ENCODE measurements at regions not wholly inside any gene's neighbourhood (a gene's known extent, or its start where the extent isn't known, plus 50 kb on each side); places are given as distances from the start of the nearest gene placed in this dataset.

GRCh38 chr11:104246590-104246989, 82.6 kb upstream of the PDGFD start:
- ATAC-seq (no peak), DNase-seq (no peak)
- Histone ChIP-seq H3K9me3 (no peaks in the 10 kb centered on the region), H3K27me3 (no peaks in the 10 kb centered on the region), H3K4me1 (no peaks in the 10 kb centered on the region), H3K36me3 (no peaks in the 10 kb centered on the region), H3K27ac (no peak overlapping the region), H3K4me3 (no peak overlapping the region)
- intact Hi-C loops (cut with DNase I), result no loop called here
- WGBS, 4 donors, result 60 to 70% (median 68%) methylated on average over 3 of the region's 3 CpGs
- TF ChIP-seq, protein P1, sequence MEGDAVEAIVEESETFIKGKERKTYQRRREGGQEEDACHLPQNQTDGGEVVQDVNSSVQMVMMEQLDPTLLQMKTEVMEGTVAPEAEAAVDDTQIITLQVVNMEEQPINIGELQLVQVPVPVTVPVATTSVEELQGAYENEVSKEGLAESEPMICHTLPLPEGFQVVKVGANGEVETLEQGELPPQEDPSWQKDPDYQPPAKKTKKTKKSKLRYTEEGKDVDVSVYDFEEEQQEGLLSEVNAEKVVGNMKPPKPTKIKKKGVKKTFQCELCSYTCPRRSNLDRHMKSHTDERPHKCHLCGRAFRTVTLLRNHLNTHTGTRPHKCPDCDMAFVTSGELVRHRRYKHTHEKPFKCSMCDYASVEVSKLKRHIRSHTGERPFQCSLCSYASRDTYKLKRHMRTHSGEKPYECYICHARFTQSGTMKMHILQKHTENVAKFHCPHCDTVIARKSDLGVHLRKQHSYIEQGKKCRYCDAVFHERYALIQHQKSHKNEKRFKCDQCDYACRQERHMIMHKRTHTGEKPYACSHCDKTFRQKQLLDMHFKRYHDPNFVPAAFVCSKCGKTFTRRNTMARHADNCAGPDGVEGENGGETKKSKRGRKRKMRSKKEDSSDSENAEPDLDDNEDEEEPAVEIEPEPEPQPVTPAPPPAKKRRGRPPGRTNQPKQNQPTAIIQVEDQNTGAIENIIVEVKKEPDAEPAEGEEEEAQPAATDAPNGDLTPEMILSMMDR (IDR thresholded peaks at IDR 0.05), result no peak

DNA sequence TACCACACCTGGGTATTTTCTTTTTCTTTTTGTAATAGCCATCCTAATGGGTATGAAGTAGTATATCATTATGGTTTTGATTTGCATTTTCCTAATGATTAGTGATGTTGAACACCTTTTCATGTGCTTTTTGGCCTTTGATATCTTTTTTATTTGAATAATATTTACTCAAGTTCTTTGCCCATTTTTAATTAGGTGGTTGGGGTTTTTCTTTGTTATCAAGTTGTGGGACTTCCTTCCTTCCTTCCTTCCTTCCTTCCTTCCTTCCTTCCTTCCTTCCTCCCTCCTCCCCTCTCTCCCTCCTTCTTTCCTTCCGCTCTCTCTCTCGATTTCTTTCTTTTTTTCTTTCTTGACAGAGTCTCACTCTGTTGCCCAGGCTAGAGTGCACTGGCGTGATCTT, 75.0 kb upstream of the PDGFD start:
- intact Hi-C loops (cut with DNase I), result no loop called here
- ATAC-seq (no peak), DNase-seq (no peak)
- no peaks in the 10 kb centered on the region for H3K27me3 ChIP-seq
- H3K9me3 ChIP-seq, result no peaks in the 10 kb centered on the region
- H3K4me3 ChIP-seq, result no peak overlapping the region
- H3K27ac ChIP-seq, result no peak overlapping the region
- TF ChIP-seq POLR2A (IDR thresholded peaks at IDR 0.05), result no peak
- TF ChIP-seq, protein P1 (IDR thresholded peaks at IDR 0.05), result no peak
- no peaks in the 10 kb centered on the region for H3K4me1 ChIP-seq
- 87 to 93% (median 91%) methylated on average over 3 of the region's 3 CpGs for WGBS, 4 donors
- H3K36me3 ChIP-seq, result no peaks in the 10 kb centered on the region

GRCh38 chr11:104225047-104225446, 61.1 kb upstream of the PDGFD start:
- no peak for DNase-seq
- no peak for TF ChIP-seq POLR2A (IDR thresholded peaks at IDR 0.05)
- TF ChIP-seq, protein P1 (IDR thresholded peaks at IDR 0.05), result no peak
- H3K27ac ChIP-seq, result no peak overlapping the region
- no peaks in the 10 kb centered on the region for H3K9me3 ChIP-seq
- no peak for ATAC-seq
- intact Hi-C loops (cut with DNase I), result no loop called here
- WGBS, 4 donors, result 82 to 91% (median 89%) methylated on average over 2 of the region's 2 CpGs
- no peak overlapping the region for H3K4me3 ChIP-seq
- H3K36me3 ChIP-seq, result no peaks in the 10 kb centered on the region
- H3K4me1 ChIP-seq, result no peaks in the 10 kb centered on the region
- H3K27me3 ChIP-seq, result no peaks in the 10 kb centered on the region

DNA sequence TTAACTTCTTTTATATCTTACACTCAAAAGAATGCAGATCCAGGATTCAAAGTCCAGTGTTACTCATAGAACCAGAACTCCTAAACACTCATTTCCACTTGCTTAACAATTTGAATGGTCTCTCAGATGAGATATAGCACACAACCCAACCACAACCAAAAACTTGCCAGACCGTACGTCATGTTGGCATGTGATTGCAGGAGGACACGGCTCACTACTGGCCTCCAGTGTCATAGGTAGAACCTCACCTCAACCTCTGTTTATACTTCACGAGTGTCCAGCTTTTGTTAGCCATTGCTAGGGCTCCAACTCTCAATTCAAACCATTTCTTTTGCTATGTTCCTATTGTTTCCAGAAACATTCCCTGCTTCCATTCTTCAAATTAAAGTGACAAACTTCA, 58.5 kb upstream of the PDGFD start:
- no peak for ATAC-seq
- H3K36me3 ChIP-seq, result no peaks in the 10 kb centered on the region
- intact Hi-C loops (cut with DNase I), result no loop called here
- TF ChIP-seq, protein P1 (IDR thresholded peaks at IDR 0.05), result no peak
- no peak for TF ChIP-seq POLR2A (IDR thresholded peaks at IDR 0.05)
- 79 to 85% (median 81%) methylated on average over 4 of the region's 4 CpGs for WGBS, 4 donors
- H3K9me3 ChIP-seq, result no peaks in the 10 kb centered on the region
- H3K27ac ChIP-seq, result no peak overlapping the region
- DNase-seq, result no peak
- H3K4me3 ChIP-seq, result no peak overlapping the region
- no peaks in the 10 kb centered on the region for H3K27me3 ChIP-seq
- no peaks in the 10 kb centered on the region for H3K4me1 ChIP-seq
